GM12891 (cell line): ENCODE measurements at regions not wholly inside any gene's neighbourhood (a gene's known extent, or its start where the extent isn't known, plus 50 kb on each side); places are given as distances from the start of the nearest gene placed in this dataset.

Experiments used
- PAX5 ChIP-seq: IDR thresholded peaks from 2 replicates; pipeline ENCODE4 v1.6.1; 2011; ENCODE audit warnings: low read length, moderate library complexity, mild to moderate bottlenecking; ENCODE audit not compliant: insufficient read depth, severe bottlenecking
- POLR2A ChIP-seq: IDR thresholded peaks from 2 replicates; pipeline ENCODE4 v1.6.1; 2011; ENCODE audit warnings: low read depth, low read length, control low read depth
- POLR2AphosphoS5 ChIP-seq: IDR thresholded peaks from 2 replicates; pipeline ENCODE4 v1.6.1; 2011; ENCODE audit warnings: low read depth, low read length, control low read depth
- POU2F2 ChIP-seq: IDR thresholded peaks from 2 replicates; pipeline ENCODE4 v1.6.1; 2011; ENCODE audit warnings: low read depth, mild to moderate bottlenecking, control low read depth, low read length, moderate library complexity
- SPI1 ChIP-seq: IDR thresholded peaks from 2 replicates; pipeline ENCODE4 v1.6.1; 2011; ENCODE audit warnings: low read depth, low read length, control low read depth
- TAF1 ChIP-seq: IDR thresholded peaks from 2 replicates; pipeline ENCODE4 v1.6.1; 2011; ENCODE audit warnings: low read depth, low read length, control low read depth

DNA sequence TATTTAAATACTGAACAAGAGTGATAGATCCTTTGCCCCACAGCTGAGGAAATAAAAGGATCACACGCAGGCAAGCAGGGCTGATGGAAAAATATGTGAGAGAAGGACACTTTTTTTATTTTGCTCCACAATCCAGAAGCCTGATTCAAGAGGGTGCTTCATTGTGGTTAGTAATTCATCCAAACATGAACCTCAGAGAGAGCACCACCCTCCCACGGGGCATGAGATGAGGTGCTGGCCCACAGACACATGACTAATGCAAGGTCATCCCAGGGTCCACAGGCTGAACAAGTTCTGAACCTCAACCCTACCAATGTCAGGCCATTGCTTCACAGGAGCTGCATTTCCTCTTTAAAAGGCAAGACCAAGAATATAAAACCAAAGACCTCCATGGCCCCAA is 239.6 kb downstream of the MREG start:
- no peak for TF ChIP-seq TAF1
- TF ChIP-seq POLR2A, result no peak
- no peak for TF ChIP-seq POLR2AphosphoS5
- TF ChIP-seq PAX5, result no peak
- no peak for TF ChIP-seq SPI1
- no peak for TF ChIP-seq POU2F2
